Karpas-422 (cell line): ENCODE measurements at regions not wholly inside any gene's neighbourhood (a gene's known extent, or its start where the extent isn't known, plus 50 kb on each side); places are given as distances from the start of the nearest gene placed in this dataset.
"Not testable (repeated sequence)": the region's sequence is repeated elsewhere in the genome, so short reads cannot be mapped to it uniquely, and the experiment has no call there.

Experiments used
- DNase-seq: peaks from one replicate; pipeline ENCODE4 v3.0.0-alpha.2; 2015
- H2AFZ ChIP-seq: fragments of 200-600 bp; sonication (generic); 2 replicates; pipeline ENCODE4 v1.6.1; 2014; ENCODE audit warnings: antibody characterized with exemption, low read length, mixed read lengths
- H3K27ac ChIP-seq: fragments of 200-600 bp; sonication (generic); 2 replicates; pipeline ENCODE4 v1.5.1; 2014; ENCODE audit warnings: mild to moderate bottlenecking, low read length, moderate library complexity
- H3K27me3 ChIP-seq: fragments of 200-600 bp; sonication (generic); 2 replicates; pipeline ENCODE4 v1.6.1; 2014; ENCODE audit warnings: low read length, mixed read lengths
- H3K36me3 ChIP-seq: fragments of 200-600 bp; sonication (generic); 2 replicates; pipeline ENCODE4 v1.6.1; 2014; ENCODE audit warnings: low read length, mixed read lengths; ENCODE audit not compliant: insufficient read depth
- H3K4me1 ChIP-seq: fragments of 200-600 bp; sonication (generic); 2 replicates; pipeline ENCODE4 v1.6.1; 2014; ENCODE audit warnings: mild to moderate bottlenecking, low read length, mixed read lengths
- H3K4me2 ChIP-seq: fragments of 200-600 bp; sonication (generic); 2 replicates; pipeline ENCODE4 v1.6.1; 2014; ENCODE audit warnings: low read length, low read depth, mild to moderate bottlenecking; ENCODE audit not compliant: poor library complexity, severe bottlenecking
- H3K4me3 ChIP-seq: fragments of 200-600 bp; sonication (generic); 2 replicates; pipeline ENCODE4 v1.5.1; 2014; ENCODE audit warnings: mild to moderate bottlenecking, antibody characterized with exemption, low read length, mixed read lengths
- H3K79me2 ChIP-seq: fragments of 200-600 bp; sonication (generic); 2 replicates; pipeline ENCODE4 v1.6.1; 2014; ENCODE audit warnings: mild to moderate bottlenecking, low read length, mixed read lengths
- H3K9ac ChIP-seq: fragments of 200-600 bp; sonication (generic); 2 replicates; pipeline ENCODE4 v1.6.0; 2014; ENCODE audit warnings: low read length
- H3K9me2 ChIP-seq: fragments of 200-600 bp; sonication (generic), shearing (Covaris generic); replicated peaks from 2 replicates; pipeline ENCODE4 v1.6.0; 2014; ENCODE audit warnings: mild to moderate bottlenecking, low read length, moderate library complexity; ENCODE audit not compliant: insufficient read depth
- H3K9me3 ChIP-seq: fragments of 300-700, 200-600 bp; sonication (generic); 2 replicates; pipeline ENCODE4 v1.6.1; 2014; ENCODE audit warnings: low read length, mixed read lengths
- H4K20me1 ChIP-seq: fragments of 200-600 bp; sonication (generic); 2 replicates; pipeline ENCODE4 v1.6.1; 2014; ENCODE audit warnings: mild to moderate bottlenecking, antibody characterized with exemption, low read length, low read depth; ENCODE audit not compliant: insufficient read depth

- no peak for DNase-seq
- no peak overlapping the region for H3K9ac ChIP-seq
- no peaks in the 10 kb centered on the region for H3K27me3 ChIP-seq
- no peaks in the 10 kb centered on the region for H3K4me1 ChIP-seq
- H3K4me3 ChIP-seq: no peak overlapping the region
- H3K9me2 ChIP-seq: no peaks in the 10 kb centered on the region
- no peak overlapping the region for H2AFZ ChIP-seq
- H4K20me1 ChIP-seq: no peaks in the 10 kb centered on the region
- peaks cover 4% of the 10 kb centered on the region; the same call in 1 of the 2 replicates for H3K9me3 ChIP-seq
- H3K36me3 ChIP-seq: no peaks in the 10 kb centered on the region
- no peaks in the 10 kb centered on the region for H3K79me2 ChIP-seq
- H3K27ac ChIP-seq: no peak overlapping the region
- H3K4me2 ChIP-seq: no peak overlapping the region
Observed at GRCh38 chr5:142400415-142400814, 75.6 kb upstream of the SPRY4 start.

GRCh38 chr5:142399891-142400290 is 75.1 kb upstream of the SPRY4 start:
- no peak overlapping the region for H2AFZ ChIP-seq
- DNase-seq: no peak
- H3K36me3 ChIP-seq: no peaks in the 10 kb centered on the region
- H3K79me2 ChIP-seq: no peaks in the 10 kb centered on the region
- no peaks in the 10 kb centered on the region for H3K27me3 ChIP-seq
- H3K9me2 ChIP-seq: no peaks in the 10 kb centered on the region
- H4K20me1 ChIP-seq: no peaks in the 10 kb centered on the region
- peaks cover 4% of the 10 kb centered on the region; the same call in 1 of the 2 replicates for H3K9me3 ChIP-seq
- H3K4me3 ChIP-seq: no peak overlapping the region
- H3K27ac ChIP-seq: no peak overlapping the region
- no peaks in the 10 kb centered on the region for H3K4me1 ChIP-seq
- H3K9ac ChIP-seq: no peak overlapping the region
- no peak overlapping the region for H3K4me2 ChIP-seq

- no peak overlapping the region for H3K4me3 ChIP-seq
- no peak overlapping the region for H2AFZ ChIP-seq
- no peaks in the 10 kb centered on the region for H3K4me1 ChIP-seq
- H3K9me2 ChIP-seq: no peaks in the 10 kb centered on the region
- H4K20me1 ChIP-seq: no peaks in the 10 kb centered on the region
- H3K9me3 ChIP-seq: peaks cover 4% of the 10 kb centered on the region; the same call in 1 of the 2 replicates
- H3K9ac ChIP-seq: no peak overlapping the region
- H3K27ac ChIP-seq: no peak overlapping the region
- no peak overlapping the region for H3K4me2 ChIP-seq
- H3K36me3 ChIP-seq: no peaks in the 10 kb centered on the region
- DNase-seq: no peak
- no peaks in the 10 kb centered on the region for H3K27me3 ChIP-seq
- no peaks in the 10 kb centered on the region for H3K79me2 ChIP-seq
Observed at GRCh38 chr5:142398730-142399055, 73.9 kb upstream of the SPRY4 start.

GRCh38 chr5:142398011-142398729 is 73.3 kb upstream of the SPRY4 start:
- not testable (repeated sequence) for H3K27me3 ChIP-seq, DNase-seq, H3K4me3 ChIP-seq, H3K9me2 ChIP-seq, H3K36me3 ChIP-seq, H3K27ac ChIP-seq, H3K9ac ChIP-seq, H2AFZ ChIP-seq, H4K20me1 ChIP-seq, H3K9me3 ChIP-seq, H3K4me2 ChIP-seq, H3K79me2 ChIP-seq, H3K4me1 ChIP-seq

GRCh38 chr5:142397178-142397577 is 72.4 kb upstream of the SPRY4 start:
- Histone ChIP-seq H3K4me1 (no peaks in the 10 kb centered on the region), H3K9me2 (no peaks in the 10 kb centered on the region), H3K9me3 (peaks cover 4% of the 10 kb centered on the region; the same call in 1 of the 2 replicates), H3K27ac (no peak overlapping the region), H3K36me3 (no peaks in the 10 kb centered on the region), H2AFZ (no peak overlapping the region), H3K9ac (no peak overlapping the region), H4K20me1 (no peaks in the 10 kb centered on the region), H3K4me2 (no peak overlapping the region), H3K4me3 (no peak overlapping the region), H3K27me3 (no peaks in the 10 kb centered on the region), H3K79me2 (no peaks in the 10 kb centered on the region)
- DNase-seq: no peak

- Histone ChIP-seq H3K9me3 (peaks cover 4% of the 10 kb centered on the region; the same call in 1 of the 2 replicates), H3K9me2 (no peaks in the 10 kb centered on the region), H2AFZ (no peak overlapping the region), H3K36me3 (no peaks in the 10 kb centered on the region), H3K4me3 (no peak overlapping the region), H3K9ac (no peak overlapping the region), H3K27ac (no peak overlapping the region), H3K4me1 (no peaks in the 10 kb centered on the region), H3K79me2 (no peaks in the 10 kb centered on the region), H4K20me1 (no peaks in the 10 kb centered on the region), H3K4me2 (no peak overlapping the region), H3K27me3 (no peaks in the 10 kb centered on the region)
- DNase-seq: no peak
Observed at GRCh38 chr5:142396436-142397038, 71.7 kb upstream of the SPRY4 start.

GRCh38 chr5:142395334-142395733 is 70.5 kb upstream of the SPRY4 start:
- Histone ChIP-seq H3K4me1 (no peaks in the 10 kb centered on the region), H3K4me2 (no peak overlapping the region)

GRCh38 chr5:142391058-142391845 is 66.4 kb upstream of the SPRY4 start:
- Histone ChIP-seq H3K79me2 (no peaks in the 10 kb centered on the region), H3K9me2 (no peaks in the 10 kb centered on the region)

More at GRCh38 chr5:142395334-142395733, 70.5 kb upstream of the SPRY4 start:
- H4K20me1 ChIP-seq: no peaks in the 10 kb centered on the region
- H3K9me2 ChIP-seq: no peaks in the 10 kb centered on the region
- H3K9me3 ChIP-seq: peaks cover 4% of the 10 kb centered on the region; the same call in 1 of the 2 replicates
- no peak overlapping the region for H3K9ac ChIP-seq
- no peak overlapping the region for H3K27ac ChIP-seq
- H3K36me3 ChIP-seq: no peaks in the 10 kb centered on the region
- no peaks in the 10 kb centered on the region for H3K27me3 ChIP-seq
- DNase-seq: no peak
- H3K4me3 ChIP-seq: no peak overlapping the region
- no peak overlapping the region for H2AFZ ChIP-seq
- no peaks in the 10 kb centered on the region for H3K79me2 ChIP-seq

More at GRCh38 chr5:142391058-142391845, 66.4 kb upstream of the SPRY4 start:
- H3K4me3 ChIP-seq: no peak overlapping the region
- no peaks in the 10 kb centered on the region for H3K4me1 ChIP-seq
- no peak for DNase-seq
- no peak overlapping the region for H3K27ac ChIP-seq
- no peak overlapping the region for H3K9ac ChIP-seq
- no peaks in the 10 kb centered on the region for H3K9me3 ChIP-seq
- H3K27me3 ChIP-seq: no peaks in the 10 kb centered on the region
- no peaks in the 10 kb centered on the region for H3K36me3 ChIP-seq
- no peak overlapping the region for H3K4me2 ChIP-seq
- H2AFZ ChIP-seq: no peak overlapping the region
- no peaks in the 10 kb centered on the region for H4K20me1 ChIP-seq
